ENCODE measurements at regions not wholly inside any gene's neighbourhood (a gene's known extent, or its start where the extent isn't known, plus 50 kb on each side); places are given as distances from the start of the nearest gene placed in this dataset.

DNA sequence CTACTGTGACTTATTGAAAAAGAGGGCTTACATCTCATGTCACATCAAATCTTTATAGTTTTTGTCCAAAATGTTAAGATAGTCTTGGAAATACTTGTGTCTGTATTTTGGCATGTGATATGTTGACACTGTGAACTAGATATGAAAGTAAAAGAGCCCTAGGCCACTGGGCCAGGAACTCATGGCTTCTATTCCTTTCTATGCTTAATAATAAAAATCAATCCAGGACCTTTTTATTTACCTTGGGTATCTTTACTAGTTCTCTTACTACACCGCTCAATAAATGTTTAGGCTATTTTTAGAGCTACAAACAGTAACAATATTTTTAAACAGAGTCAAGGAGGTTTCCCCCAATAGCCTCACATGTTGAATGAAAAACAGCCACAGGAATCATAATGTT, 348.6 kb upstream of the SLC24A2 start:
- Mint-ChIP-seq H3K9me3 (ENCODE audit: insufficient read depth) (no peaks in the 10 kb centered on the region), H3K4me3 (no peak overlapping the region), H3K27me3 (no peaks in the 10 kb centered on the region), H3K27ac (no peak overlapping the region), H3K4me1 (no peaks in the 10 kb centered on the region)
- ATAC-seq (ENCODE audit: low read depth), result no peak
- Histone ChIP-seq H4K20me1 (ENCODE audit: control insufficient read depth, insufficient read depth, low read length, poor library complexity, severe bottlenecking) (no peaks in the 10 kb centered on the region), H3K79me2 (ENCODE audit: control insufficient read depth, insufficient read depth, low read length) (no peaks in the 10 kb centered on the region), H3K36me3 (replicated peaks in 1 of 2; ENCODE audit: control extremely low read depth in 1 of 2, control insufficient read depth in 1 of 2, extremely low read depth in 1 of 2, insufficient read depth in 2 of 2, low read length in 1 of 2) (no peaks in the 10 kb centered on the region), H3K9ac (ENCODE audit: low read length) (no peak overlapping the region), H3K4me3 (ENCODE audit: control extremely low read depth in 1 of 5, extremely low read depth in 1 of 5, insufficient read depth in 1 of 5, low read depth in 2 of 5, low read length in 4 of 5) (no peak overlapping the region), H3K4me2 (replicated peaks; ENCODE audit: low read depth, low read length, poor library complexity, severe bottlenecking) (no peak overlapping the region), H3K27ac (ENCODE audit: low read length in 2 of 2) (no peak overlapping the region), H3K4me1 (ENCODE audit: control insufficient read depth in 2 of 2, insufficient read depth in 2 of 2, low read length in 2 of 2) (no peaks in the 10 kb centered on the region), H3K9me3 (ENCODE audit: control extremely low read depth in 1 of 3, control insufficient read depth in 2 of 3, insufficient read depth in 1 of 3, low read length in 2 of 3) (no peaks in the 10 kb centered on the region), H2AFZ (ENCODE audit: insufficient read depth, low read depth, low read length, poor library complexity, severe bottlenecking) (no peak overlapping the region), H3K27me3 (replicated peaks in 1 of 4; ENCODE audit: control extremely low read depth in 1 of 4, control insufficient read depth in 3 of 4, insufficient read depth in 4 of 4, low read length in 3 of 4) (no peaks in the 10 kb centered on the region)
- POLR2A ChIA-PET, result no interaction called here
- no CpG with 5 or more reads among the region's 1 CpG for WGBS (ENCODE audit: insufficient coverage)
- DNase-seq, result no peak
- intact Hi-C loops (cut with micrococcal nuclease), result no loop called here
- CTCF ChIA-PET, result no interaction called here
- TF ChIP-seq, protein P1, sequence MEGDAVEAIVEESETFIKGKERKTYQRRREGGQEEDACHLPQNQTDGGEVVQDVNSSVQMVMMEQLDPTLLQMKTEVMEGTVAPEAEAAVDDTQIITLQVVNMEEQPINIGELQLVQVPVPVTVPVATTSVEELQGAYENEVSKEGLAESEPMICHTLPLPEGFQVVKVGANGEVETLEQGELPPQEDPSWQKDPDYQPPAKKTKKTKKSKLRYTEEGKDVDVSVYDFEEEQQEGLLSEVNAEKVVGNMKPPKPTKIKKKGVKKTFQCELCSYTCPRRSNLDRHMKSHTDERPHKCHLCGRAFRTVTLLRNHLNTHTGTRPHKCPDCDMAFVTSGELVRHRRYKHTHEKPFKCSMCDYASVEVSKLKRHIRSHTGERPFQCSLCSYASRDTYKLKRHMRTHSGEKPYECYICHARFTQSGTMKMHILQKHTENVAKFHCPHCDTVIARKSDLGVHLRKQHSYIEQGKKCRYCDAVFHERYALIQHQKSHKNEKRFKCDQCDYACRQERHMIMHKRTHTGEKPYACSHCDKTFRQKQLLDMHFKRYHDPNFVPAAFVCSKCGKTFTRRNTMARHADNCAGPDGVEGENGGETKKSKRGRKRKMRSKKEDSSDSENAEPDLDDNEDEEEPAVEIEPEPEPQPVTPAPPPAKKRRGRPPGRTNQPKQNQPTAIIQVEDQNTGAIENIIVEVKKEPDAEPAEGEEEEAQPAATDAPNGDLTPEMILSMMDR (IDR thresholded peaks at IDR 0.05), result no peak
- TF ChIP-seq EZH2 (IDR thresholded peaks at IDR 0.05; ENCODE audit: borderline replicate concordance, insufficient read depth, low read depth, low read length, poor library complexity, severe bottlenecking), result no peak

DNA sequence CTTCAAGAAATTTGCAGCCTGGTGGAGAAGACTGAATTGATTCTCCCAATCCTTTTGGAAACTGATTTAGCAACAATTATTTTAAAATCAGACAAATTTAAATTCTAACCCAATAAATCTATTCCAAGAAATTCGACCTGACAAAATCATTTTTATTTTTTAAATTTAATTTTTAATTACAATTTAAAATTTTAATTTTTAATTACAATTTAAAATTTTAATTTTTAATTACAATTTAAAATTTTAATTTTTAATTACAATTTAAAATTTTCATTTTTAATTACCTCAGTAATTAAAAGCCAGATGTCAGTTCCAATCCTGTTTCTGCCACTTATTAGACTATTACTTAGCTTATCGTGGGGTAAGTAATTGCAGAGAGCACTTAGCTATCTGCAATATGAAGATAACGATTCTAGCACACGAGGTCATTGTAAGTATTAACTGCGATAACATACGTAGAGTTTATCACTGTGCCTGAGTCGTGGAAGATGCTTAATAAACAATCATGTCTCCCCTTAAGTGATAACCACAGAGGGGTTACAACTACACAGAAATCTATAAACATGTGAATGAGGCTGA, 346.4 kb upstream of the SLC24A2 start:
- Mint-ChIP-seq H3K9me3 (ENCODE audit: insufficient read depth) (no peaks in the 10 kb centered on the region), H3K27ac (no peak overlapping the region), H3K27me3 (no peaks in the 10 kb centered on the region), H3K4me3 (no peak overlapping the region), H3K4me1 (no peaks in the 10 kb centered on the region)
- no peak overlapping the region for H2AFZ ChIP-seq (ENCODE audit: insufficient read depth, low read depth, low read length, poor library complexity, severe bottlenecking)
- ChIA-PET CTCF (no interaction called here), POLR2A (no interaction called here)
- H3K27ac ChIP-seq (ENCODE audit: low read length in 2 of 2), result no peak overlapping the region
- no peaks in the 10 kb centered on the region for H3K79me2 ChIP-seq (ENCODE audit: control insufficient read depth, insufficient read depth, low read length)
- H3K4me1 ChIP-seq (ENCODE audit: control insufficient read depth in 2 of 2, insufficient read depth in 2 of 2, low read length in 2 of 2), result no peaks in the 10 kb centered on the region
- H3K36me3 ChIP-seq (replicated peaks in 1 of 2; ENCODE audit: control extremely low read depth in 1 of 2, control insufficient read depth in 1 of 2, extremely low read depth in 1 of 2, insufficient read depth in 2 of 2, low read length in 1 of 2), result no peaks in the 10 kb centered on the region
- ATAC-seq (ENCODE audit: low read depth), result no peak
- H4K20me1 ChIP-seq (ENCODE audit: control insufficient read depth, insufficient read depth, low read length, poor library complexity, severe bottlenecking), result no peaks in the 10 kb centered on the region
- no peak overlapping the region for H3K9ac ChIP-seq (ENCODE audit: low read length)
- WGBS (ENCODE audit: insufficient coverage), result no CpG with 5 or more reads among the region's 7 CpGs
- intact Hi-C loops (cut with micrococcal nuclease), result no loop called here
- H3K27me3 ChIP-seq (replicated peaks in 1 of 4; ENCODE audit: control extremely low read depth in 1 of 4, control insufficient read depth in 3 of 4, insufficient read depth in 4 of 4, low read length in 3 of 4), result no peaks in the 10 kb centered on the region
- no peak for DNase-seq
- no peak overlapping the region for H3K4me3 ChIP-seq (ENCODE audit: control extremely low read depth in 1 of 5, extremely low read depth in 1 of 5, insufficient read depth in 1 of 5, low read depth in 2 of 5, low read length in 4 of 5)
- TF ChIP-seq, protein P1 (IDR thresholded peaks at IDR 0.05), result no peak
- no peak for TF ChIP-seq EZH2 (IDR thresholded peaks at IDR 0.05; ENCODE audit: borderline replicate concordance, insufficient read depth, low read depth, low read length, poor library complexity, severe bottlenecking)
- no peaks in the 10 kb centered on the region for H3K9me3 ChIP-seq (ENCODE audit: control extremely low read depth in 1 of 3, control insufficient read depth in 2 of 3, insufficient read depth in 1 of 3, low read length in 2 of 3)
- H3K4me2 ChIP-seq (replicated peaks; ENCODE audit: low read depth, low read length, poor library complexity, severe bottlenecking), result no peak overlapping the region

Data from B cell (primary cell).